HFFc6 (cell line): ENCODE measurements at regions not wholly inside any gene's neighbourhood (a gene's known extent, or its start where the extent isn't known, plus 50 kb on each side); places are given as distances from the start of the nearest gene placed in this dataset.

Experiments
- DNase-seq: peaks from one replicate; pipeline ENCODE4 v3.0.0-alpha.2; 2018
- H3K27ac Mint-ChIP-seq: 2 replicates; pipeline ENCODE4 v1.8.0; 2020; ENCODE audit warnings: mild to moderate bottlenecking, mixed read lengths
- H3K27me3 Mint-ChIP-seq: 2 replicates; pipeline ENCODE4 v1.8.0; 2021; ENCODE audit warnings: mild to moderate bottlenecking, moderate library complexity, mixed read lengths; ENCODE audit not compliant: insufficient read depth
- H3K36me3 Mint-ChIP-seq: 2 replicates; pipeline ENCODE4 v1.8.0; 2021; ENCODE audit warnings: low read depth, mixed read lengths
- H3K4me1 Mint-ChIP-seq: 2 replicates; pipeline ENCODE4 v1.8.0; 2020; ENCODE audit warnings: low read depth, mixed read lengths
- H3K4me3 Mint-ChIP-seq: 2 replicates; pipeline ENCODE4 v1.8.0; 2020; ENCODE audit warnings: mild to moderate bottlenecking, moderate library complexity, mixed read lengths
- H3K9me3 Mint-ChIP-seq: 2 replicates; pipeline ENCODE4 v1.8.0; 2020; ENCODE audit warnings: mild to moderate bottlenecking, mixed read lengths
- CTCF ChIP-seq: fragments of 200-600 bp; sonication (generic); IDR thresholded peaks from 2 replicates; pipeline ENCODE4 v1.5.0; 2021; ENCODE audit warnings: antibody characterized with exemption, mild to moderate bottlenecking

GRCh38 chr6:87995461-87995860, 52.2 kb upstream of the SPACA1 start:
- Mint-ChIP-seq H3K4me3 (no peak overlapping the region), H3K4me1 (no peaks in the 10 kb centered on the region), H3K36me3 (no peaks in the 10 kb centered on the region), H3K27ac (no peak overlapping the region), H3K9me3 (no peaks in the 10 kb centered on the region), H3K27me3 (no peaks in the 10 kb centered on the region; the same call in 1 of the 2 replicates)
- TF ChIP-seq CTCF = no peak
- DNase-seq = no peak

GRCh38 chr6:87993356-87993755, 54.3 kb upstream of the SPACA1 start:
- H3K27me3 Mint-ChIP-seq = no peaks in the 10 kb centered on the region
- no peak overlapping the region for H3K4me3 Mint-ChIP-seq
- H3K9me3 Mint-ChIP-seq = no peaks in the 10 kb centered on the region
- DNase-seq = no peak
- no peaks in the 10 kb centered on the region for H3K4me1 Mint-ChIP-seq
- no peak overlapping the region for H3K27ac Mint-ChIP-seq
- no peaks in the 10 kb centered on the region for H3K36me3 Mint-ChIP-seq
- TF ChIP-seq CTCF = no peak

- no peaks in the 10 kb centered on the region for H3K36me3 Mint-ChIP-seq
- no peaks in the 10 kb centered on the region for H3K27me3 Mint-ChIP-seq
- no peak overlapping the region for H3K4me3 Mint-ChIP-seq
- H3K9me3 Mint-ChIP-seq = no peaks in the 10 kb centered on the region
- no peaks in the 10 kb centered on the region for H3K4me1 Mint-ChIP-seq
- no peak overlapping the region for H3K27ac Mint-ChIP-seq
- TF ChIP-seq CTCF = no peak
- DNase-seq = no peak
Measured at GRCh38 chr6:87990871-87991270, 56.8 kb upstream of the SPACA1 start.

GRCh38 chr6:87982134-87982533, 65.5 kb upstream of the SPACA1 start:
- H3K27ac Mint-ChIP-seq = no peak overlapping the region
- DNase-seq = no peak
- no peaks in the 10 kb centered on the region for H3K9me3 Mint-ChIP-seq
- H3K36me3 Mint-ChIP-seq = no peaks in the 10 kb centered on the region
- no peak for TF ChIP-seq CTCF
- no peak overlapping the region for H3K4me3 Mint-ChIP-seq
- no peaks in the 10 kb centered on the region for H3K27me3 Mint-ChIP-seq
- H3K4me1 Mint-ChIP-seq = no peaks in the 10 kb centered on the region

- H3K4me1 Mint-ChIP-seq = no peaks in the 10 kb centered on the region
- no peak for TF ChIP-seq CTCF
- H3K27ac Mint-ChIP-seq = no peak overlapping the region
- no peak for DNase-seq
- H3K36me3 Mint-ChIP-seq = no peaks in the 10 kb centered on the region
- H3K27me3 Mint-ChIP-seq = peaks cover 1% of the 10 kb centered on the region; the same call in 1 of the 2 replicates
- H3K9me3 Mint-ChIP-seq = no peaks in the 10 kb centered on the region
- H3K4me3 Mint-ChIP-seq = no peak overlapping the region
Measured at GRCh38 chr6:87979737-87980136, 67.9 kb upstream of the SPACA1 start.

GRCh38 chr6:87976616-87977015, 71.0 kb upstream of the SPACA1 start:
- H3K36me3 Mint-ChIP-seq = no peaks in the 10 kb centered on the region
- H3K4me1 Mint-ChIP-seq = no peaks in the 10 kb centered on the region
- no peak overlapping the region for H3K4me3 Mint-ChIP-seq
- H3K27me3 Mint-ChIP-seq = peaks cover 3% of the 10 kb centered on the region; the same call in 1 of the 2 replicates
- no peak for DNase-seq
- TF ChIP-seq CTCF = no peak
- no peaks in the 10 kb centered on the region for H3K9me3 Mint-ChIP-seq
- H3K27ac Mint-ChIP-seq = no peak overlapping the region
